ENCODE measurements at regions not wholly inside any gene's neighbourhood (a gene's known extent, or its start where the extent isn't known, plus 50 kb on each side); places are given as distances from the start of the nearest gene placed in this dataset.

DNA sequence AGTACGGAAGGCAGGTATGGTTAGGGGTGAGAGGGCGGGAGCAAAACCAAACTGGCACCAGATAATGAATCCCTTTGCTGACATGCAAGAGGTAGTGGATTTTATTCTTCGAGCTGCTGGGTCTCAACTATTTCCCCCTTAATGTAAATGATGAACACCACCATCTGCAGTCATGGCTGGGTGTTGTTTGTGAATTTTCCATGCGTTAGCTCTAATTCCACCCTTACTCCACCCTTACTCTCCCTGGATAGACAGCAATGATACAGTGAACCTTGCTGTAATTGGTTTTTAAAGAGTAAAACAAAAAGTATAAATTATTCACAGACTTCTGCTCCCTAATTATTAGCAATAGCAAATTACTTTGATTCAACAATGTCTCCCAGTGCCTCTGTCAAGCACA is 74.5 kb upstream of the PDE1C start:
- DNase-seq (ENCODE audit: low read depth), result no peak
- TF ChIP-seq CTCF (conservative IDR thresholded peaks at IDR 0.05; ENCODE audit: low read length), result no peak
- no peak overlapping the region for H3K4me3 ChIP-seq (ENCODE audit: low read length)

DNA sequence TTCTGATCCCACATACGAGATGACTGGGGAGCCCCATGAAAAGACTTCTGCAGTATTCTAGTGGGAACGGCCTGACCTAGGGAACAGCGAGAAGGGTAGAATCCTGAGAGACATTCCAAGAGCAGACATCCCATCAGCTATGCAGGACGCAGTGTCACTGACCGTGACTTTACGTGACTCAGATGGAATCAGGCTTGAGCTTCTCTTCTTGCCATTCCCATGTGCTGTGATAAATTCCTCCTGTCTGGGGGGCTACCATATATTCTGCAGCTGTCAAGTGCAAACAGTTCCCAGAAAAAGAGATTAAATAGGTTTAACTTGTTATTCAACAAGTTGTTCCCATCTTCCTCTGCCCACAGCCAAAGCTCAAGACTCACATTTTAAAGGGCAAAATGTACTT is 73.1 kb upstream of the PDE1C start:
- H3K4me3 ChIP-seq (ENCODE audit: low read length), result no peak overlapping the region
- DNase-seq (ENCODE audit: low read depth), result no peak
- no peak for TF ChIP-seq CTCF (conservative IDR thresholded peaks at IDR 0.05; ENCODE audit: low read length)

GRCh38 chr7:32142649-32143048 is 72.4 kb upstream of the PDE1C start:
- peak; percentile 76 for DNase-seq (ENCODE audit: low read depth)
- TF ChIP-seq CTCF (conservative IDR thresholded peaks at IDR 0.05; ENCODE audit: low read length), result no peak
- no peak overlapping the region for H3K4me3 ChIP-seq (ENCODE audit: low read length)

DNA sequence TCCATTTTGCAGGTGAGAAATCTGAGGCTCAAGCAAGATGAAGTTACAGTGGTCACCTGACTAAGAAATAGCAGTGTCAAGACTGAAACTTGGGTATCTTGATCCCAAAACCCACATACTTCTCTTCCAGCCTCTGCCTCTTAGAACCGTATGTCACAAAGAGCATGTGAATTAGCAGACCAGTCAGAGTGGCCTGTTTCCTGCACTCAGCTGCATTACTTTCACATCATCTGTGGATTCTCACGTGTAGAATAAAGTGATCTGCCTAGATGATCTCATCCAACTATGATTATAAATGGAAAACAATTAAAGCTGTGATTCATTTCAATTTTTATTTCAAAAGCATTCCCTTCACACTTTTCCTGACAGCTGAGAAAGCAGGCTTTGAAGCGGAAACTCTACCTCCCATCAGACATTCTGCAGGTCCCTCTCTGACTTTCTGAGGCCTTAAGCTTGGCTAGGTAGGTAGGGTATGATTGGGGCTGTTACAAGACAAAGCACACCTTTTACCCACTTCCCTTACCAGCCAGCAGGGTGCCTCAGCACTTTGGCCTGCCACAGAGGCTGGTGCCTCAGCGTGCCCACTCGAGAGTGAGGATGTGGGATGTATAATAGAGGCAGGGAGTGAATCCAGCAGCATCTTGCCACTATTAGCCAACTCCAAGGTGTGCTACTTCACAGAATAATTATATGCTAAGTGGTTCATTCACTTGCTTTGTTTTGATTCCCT is 70.2 kb upstream of the PDE1C start:
- no peak for DNase-seq (ENCODE audit: low read depth)
- no peak overlapping the region for H3K4me3 ChIP-seq (ENCODE audit: low read length)
- TF ChIP-seq CTCF (conservative IDR thresholded peaks at IDR 0.05; ENCODE audit: low read length), result no peak

- H3K4me3 ChIP-seq (ENCODE audit: low read length), result no peak overlapping the region
- TF ChIP-seq CTCF (conservative IDR thresholded peaks at IDR 0.05; ENCODE audit: low read length), result no peak
- DNase-seq (ENCODE audit: low read depth), result no peak
Observed at GRCh38 chr7:32137059-32137458, 66.9 kb upstream of the PDE1C start.

- TF ChIP-seq CTCF (conservative IDR thresholded peaks at IDR 0.05; ENCODE audit: low read length), result no peak
- DNase-seq (ENCODE audit: low read depth), result no peak
- no peak overlapping the region for H3K4me3 ChIP-seq (ENCODE audit: low read length)
Observed at GRCh38 chr7:32131091-32131490, 60.9 kb upstream of the PDE1C start.

DNA sequence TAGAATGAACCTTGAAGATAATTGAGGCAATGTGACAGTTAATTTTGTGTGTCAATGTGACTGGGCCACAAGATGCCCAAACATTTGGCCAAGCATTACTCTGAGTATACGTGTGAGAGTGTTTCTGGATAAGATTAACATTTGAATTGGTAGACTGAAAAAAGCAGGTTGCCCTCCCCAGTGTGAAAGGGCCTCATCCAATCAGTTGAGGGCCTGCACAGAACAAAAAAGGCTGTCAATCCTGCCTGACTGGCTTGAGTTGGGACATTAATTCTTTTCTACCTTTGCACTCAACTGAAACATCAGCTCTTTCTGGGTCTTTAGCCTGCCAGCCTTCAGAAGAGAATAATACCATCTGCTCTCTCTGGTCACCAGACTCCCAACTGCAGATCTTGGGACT is 56.6 kb upstream of the PDE1C start:
- no peak for DNase-seq (ENCODE audit: low read depth)
- H3K4me3 ChIP-seq (ENCODE audit: low read length), result no peak overlapping the region
- TF ChIP-seq CTCF (conservative IDR thresholded peaks at IDR 0.05; ENCODE audit: low read length), result no peak
